GM18498 (cell line): ENCODE measurements at regions not wholly inside any gene's neighbourhood (a gene's known extent, or its start where the extent isn't known, plus 50 kb on each side); places are given as distances from the start of the nearest gene placed in this dataset.

ENCODE experiments used
- ATAC-seq: cut with Tn5 transposase; IDR thresholded peaks from one replicate; pipeline ENCODE4 v1.9.1; 2021; ENCODE audit warnings: mild to moderate bottlenecking, moderate library complexity; ENCODE audit not compliant: unreplicated experiment

DNA sequence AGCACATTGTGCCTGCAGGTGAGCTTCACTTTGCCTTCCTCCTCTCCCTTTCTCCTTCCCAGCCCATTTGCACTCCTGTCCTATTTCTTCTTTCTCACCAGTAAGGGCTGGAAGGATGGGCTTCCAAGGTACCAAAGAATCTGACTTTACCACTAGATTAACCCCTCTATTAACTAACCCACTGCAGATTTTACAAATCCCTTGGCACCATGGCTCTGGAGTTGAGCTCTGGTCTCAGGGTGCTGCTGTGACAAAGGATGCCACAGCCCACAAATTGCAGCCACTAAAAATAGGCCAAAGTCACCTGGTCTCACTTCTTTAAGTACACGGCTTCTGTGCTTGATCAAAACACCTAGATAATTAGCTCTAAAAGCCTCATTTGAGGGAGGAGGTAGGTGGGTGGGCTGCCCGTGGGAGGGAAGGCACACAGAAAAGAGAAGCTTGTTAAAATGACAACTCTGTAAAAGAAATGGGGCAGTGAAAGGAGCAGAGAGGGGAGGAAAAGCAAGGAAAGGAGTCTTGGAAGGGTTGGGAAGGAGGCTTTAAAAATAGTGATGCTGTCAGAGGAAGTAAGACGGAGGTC is 327.4 kb downstream of the DRD1 start:
- ATAC-seq = no peak

DNA sequence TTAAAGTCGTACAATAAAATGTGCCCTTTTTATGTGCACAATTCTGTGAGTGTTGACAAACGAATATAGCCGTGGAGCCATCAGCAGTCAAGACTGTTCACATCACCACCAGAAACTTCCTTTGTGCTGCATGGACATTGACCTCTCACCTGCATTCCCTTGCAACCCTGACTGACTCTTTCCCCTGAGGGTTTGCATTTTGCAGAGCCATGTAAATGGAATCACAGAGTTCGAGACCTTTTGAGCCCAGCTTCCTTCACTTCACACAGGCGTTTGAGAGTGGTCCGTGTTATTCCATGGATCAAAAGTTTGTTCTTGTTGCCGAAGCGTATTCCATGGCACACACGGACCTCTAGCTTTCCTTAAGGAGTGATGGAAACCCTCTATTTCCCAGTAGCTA is 328.2 kb downstream of the DRD1 start:
- ATAC-seq = no peak

DNA sequence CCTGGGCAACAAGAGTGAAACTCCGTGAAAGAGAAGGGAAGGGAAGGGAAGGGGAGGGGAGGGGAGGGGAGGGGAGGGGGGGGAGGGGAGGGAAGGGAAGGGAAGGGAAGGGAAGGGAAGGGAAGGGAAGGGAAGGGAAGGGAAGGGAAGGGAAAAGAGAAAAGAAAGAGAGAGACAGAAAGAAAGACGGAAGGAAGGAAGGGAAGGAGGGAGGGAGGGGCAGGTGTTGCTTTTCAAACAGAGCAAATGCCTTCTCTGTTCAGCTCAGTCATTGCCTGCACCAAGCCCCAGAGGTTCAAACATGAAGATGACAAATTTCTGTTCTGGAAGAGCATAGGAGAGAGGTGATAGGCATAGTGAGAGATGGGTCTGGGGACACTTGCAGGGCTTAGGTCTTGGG is 330.0 kb downstream of the DRD1 start:
- ATAC-seq = no peak

DNA sequence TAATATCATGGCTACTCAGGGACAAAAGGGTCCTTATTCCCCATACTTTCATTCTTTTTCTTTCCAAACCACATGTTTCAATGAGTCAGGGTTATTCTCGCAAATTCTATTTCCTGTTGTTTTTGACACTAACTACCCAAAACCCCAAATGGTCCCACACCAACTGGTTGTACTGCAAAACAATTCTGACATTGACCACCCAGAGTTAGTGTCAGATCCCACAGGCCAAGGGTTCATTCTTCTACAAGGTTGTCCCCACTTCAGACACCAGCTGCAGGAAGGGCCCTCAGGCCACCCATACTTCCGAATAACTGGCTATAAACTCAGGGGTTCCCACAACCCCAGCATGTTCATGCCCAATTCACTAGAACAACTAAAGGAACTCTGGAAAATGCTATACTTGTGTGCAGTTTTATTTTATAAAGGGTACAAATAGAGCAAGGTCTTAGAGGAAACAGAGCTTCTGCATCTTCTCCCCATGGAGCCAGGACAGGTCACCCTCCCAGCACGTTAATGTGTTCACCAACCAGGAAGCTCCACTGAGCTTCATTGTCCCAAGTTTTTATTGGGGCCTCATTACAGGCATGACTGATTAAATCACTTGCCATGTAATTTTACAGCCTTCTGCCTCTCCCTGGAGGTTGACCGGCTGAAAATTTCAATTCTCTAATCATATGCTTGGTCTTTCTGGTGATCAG is 334.8 kb downstream of the DRD1 start:
- ATAC-seq = no peak

DNA sequence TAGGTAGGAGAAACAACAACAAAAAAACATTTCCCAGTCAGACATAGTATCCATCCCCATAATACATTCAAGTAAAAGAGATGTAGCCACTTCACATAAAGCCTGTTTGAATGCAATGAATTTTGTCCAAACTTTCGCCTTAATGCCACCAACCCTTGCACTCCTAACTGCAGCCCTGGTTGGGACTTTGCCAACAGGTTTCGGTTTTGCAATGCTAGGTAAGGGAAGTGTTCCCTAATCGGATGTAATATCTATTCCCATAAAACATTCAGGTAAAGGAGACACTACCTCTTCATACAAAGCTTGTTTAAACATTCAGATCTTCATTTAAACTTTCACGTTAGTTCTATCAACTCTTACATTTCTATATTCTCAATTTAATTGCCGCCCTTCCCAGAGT is 336.1 kb downstream of the DRD1 start:
- no peak for ATAC-seq

DNA sequence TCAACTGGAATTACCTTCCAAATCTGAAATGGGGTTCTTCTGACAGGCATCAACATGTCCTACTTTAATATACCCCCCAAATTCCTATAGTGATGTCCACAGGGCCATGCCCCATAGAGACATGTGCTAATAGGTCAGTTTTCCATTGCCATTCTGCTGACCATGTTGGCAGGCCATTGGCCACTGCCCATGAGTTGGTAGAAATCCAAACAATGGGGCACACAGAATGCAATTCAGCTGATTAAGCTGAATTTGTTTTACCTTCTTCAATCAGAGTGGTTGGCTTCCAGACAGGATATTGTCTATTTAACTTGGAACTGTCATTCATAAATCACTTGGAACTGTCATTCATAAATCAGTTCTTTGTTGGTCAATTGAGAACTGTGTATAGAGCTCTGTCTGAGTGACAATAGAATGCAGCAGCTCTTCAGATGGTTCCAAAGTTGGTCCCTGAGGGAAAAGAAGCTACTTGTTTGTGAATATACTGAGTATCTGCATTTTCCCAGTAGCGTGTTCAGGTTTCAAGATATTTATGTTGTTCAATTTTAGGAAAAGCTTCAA is 336.9 kb downstream of the DRD1 start:
- ATAC-seq = no peak

DNA sequence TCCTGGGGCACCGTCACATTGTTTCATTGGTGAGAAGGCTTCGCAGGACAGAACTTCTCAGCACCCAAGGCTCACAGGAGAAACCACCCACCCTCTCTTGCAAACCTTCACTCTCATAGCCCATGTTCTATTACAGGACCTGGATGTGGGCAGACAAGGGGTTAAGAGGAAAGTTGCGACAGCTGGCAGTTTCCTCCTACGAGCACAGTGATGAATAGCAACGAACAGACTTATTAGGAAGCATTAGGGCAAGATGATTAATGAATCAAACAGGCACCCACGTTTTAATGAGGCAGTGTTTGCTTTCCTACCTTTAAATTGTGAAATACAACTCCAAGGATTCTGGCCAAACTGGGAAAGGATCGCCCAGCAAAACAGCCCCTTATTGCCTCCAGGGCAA is 339.3 kb downstream of the DRD1 start:
- ATAC-seq = no peak

DNA sequence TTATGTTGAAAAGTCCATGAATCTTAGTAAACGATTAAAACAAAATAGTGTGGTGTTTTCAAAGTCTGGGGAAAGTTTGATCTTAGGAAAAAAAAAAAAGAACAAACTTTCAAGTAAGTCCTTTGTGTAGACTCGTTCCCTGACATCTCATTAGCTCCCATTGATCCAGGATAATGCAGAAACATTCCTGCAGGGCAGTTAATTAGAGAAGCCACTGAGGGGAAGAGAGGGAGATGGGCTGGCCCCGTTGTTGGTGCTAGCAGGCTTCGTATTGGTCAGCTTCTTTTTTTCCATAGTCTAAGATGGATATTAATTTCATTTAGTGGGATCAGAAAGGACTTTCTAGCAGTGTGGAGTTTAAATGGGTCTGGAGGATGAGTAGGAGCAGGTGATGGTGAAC is 340.2 kb downstream of the DRD1 start:
- no peak for ATAC-seq

DNA sequence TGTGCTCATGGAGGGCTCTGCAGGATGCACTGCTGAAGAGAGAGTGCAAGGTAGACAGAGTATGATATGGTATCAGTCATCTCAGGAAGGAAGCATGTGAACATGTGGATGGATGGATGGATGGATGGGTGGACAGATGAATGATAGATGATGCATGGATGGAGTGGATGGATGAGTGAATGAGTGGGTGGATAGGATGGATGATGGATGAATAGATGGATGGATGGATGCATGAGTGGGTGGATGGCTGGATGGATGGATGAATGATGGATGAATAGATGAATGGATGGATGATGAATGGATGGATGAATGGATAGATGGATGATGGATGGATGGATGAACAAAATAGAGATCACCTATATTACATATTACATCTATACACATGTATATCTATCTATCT is 341.3 kb downstream of the DRD1 start:
- ATAC-seq = no peak

DNA sequence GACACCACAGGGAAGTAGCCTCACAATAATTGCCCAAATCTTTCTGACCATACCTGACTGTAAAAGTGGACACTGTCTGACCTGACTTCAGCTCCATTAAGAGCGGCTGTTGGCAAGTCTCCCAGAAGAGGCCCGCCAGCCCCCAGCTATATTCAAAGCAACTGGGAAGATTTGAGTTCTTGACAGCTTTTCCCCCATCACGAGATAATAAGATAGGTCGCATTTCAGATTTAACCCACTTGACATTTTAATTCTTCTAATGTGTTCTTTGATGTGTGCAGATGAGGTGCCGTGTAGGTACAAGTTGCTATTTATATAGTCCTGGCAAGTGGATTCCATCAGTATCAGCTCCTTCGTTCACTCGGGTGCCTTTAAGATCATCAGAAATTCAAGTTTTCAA is 345.7 kb downstream of the DRD1 start:
- no peak for ATAC-seq

DNA sequence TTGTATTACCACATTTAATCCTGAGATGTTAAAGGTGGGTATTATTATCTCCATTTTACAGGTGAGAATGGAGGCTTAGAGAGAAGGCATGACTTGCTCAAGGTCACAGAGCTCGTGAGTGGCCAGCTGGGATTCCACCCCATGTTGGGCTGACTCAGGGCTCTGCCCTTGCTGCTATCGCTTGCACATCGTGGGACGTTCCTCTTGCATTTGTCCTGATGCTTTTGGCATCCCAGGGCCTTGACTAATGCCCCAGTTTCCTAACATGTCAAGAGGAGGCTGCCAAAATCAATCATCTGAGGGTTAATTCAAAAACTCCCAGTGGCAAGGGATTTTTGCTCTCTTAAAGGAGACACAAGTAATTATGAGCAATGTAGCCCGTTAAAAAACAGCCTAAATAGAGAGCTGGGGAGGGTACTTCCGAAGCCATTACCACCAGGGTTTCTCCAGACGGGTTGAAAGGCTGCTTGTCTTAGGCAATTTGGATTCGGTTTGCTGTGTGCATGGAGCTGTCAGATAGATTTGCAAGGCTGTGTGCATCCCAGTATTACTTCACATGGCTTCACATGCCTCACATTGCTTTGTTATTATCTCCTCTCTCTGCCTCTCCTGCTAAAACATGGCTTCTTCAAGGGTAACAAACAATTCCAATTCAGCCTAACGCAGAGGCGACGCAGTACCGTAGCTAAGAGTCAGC is 347.4 kb downstream of the DRD1 start:
- ATAC-seq = no peak

DNA sequence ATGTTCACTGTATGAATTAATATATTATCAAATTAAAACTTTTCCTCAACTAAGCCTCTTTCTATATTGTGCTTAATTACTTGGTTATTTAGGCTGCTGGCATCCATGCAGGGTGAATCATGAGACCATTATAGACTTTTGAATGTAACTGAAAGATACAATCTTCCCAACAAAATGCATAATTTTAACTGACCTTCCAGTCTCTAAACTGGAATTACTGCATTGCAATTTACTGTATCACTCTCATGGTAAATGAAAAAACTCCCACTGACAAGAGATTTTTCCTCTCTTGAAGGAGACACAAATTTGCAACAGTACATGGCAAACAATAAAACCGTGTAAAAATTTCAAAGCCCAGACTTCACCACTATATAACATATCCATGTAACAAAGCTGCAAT is 349.5 kb downstream of the DRD1 start:
- ATAC-seq = no peak

DNA sequence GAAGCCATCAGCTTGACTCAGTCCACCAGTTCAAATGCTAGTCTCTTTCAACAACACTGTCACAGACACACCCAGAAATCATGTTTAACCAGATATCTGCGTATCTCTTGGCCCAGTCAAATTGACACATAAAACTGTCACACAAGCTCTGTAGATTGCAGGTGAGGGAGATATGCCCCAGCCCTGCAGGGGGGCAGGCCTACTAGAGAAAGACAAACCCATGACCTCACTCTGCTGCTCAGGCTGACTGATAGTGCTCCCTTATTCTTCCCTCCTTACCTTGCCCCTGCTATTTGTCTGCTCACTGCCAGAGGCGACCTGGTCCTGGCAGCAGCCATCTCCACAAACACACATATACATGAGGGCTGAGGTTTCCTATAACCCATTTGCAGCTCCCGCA is 351.3 kb downstream of the DRD1 start:
- no peak for ATAC-seq

DNA sequence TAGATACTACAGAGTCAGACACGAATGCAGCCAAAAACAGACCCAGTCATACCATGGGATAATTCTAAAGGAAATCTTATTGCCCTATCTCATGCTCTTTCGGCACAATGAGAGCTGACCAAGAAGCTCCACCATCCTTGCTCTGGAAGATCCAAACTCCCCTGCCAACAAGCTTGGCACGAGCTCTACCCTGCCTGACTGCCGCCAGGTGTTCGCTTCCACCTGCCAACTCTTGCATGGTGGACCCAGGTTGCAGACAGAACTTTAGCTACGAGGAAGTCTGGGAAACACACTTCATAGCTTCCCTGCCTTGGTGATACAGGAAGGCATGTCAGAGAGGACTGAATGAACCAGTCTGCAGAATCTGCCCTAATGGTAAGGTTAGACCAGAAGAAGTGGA is 355.0 kb downstream of the DRD1 start:
- ATAC-seq = no peak

DNA sequence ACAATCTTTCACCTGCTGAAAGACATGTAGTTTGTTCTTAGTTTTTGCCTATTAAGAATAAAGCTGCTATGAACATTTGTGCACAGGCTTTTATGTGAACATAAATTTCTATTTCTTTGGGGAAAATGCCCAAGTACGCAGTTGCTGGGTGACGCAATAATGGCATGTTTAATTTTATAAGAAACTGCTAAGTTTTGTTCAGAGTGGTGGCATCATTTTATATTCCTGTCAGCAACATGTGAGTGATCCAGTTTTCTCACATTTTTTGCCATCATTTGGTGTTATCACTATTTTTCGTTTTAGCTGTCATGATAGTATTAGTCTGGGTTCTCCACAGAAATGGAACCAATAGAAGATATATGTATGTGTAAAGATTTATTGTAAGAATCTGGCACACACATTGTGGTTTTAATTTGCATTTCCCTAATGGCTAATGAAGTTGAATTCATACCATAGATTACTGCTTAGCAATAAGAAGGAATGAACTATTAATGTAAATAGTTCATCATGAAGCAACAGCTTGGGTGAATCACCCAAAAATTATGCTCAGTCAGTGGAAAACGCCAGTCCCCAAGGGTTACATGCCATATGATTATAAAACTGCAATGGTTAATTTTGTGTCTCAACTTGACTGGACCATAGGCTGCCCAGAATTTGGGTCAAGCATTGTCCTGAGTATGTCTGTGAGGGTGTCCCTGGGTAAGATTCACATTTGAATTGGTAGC is 358.6 kb downstream of the MSX2 start:
- no peak for ATAC-seq

DNA sequence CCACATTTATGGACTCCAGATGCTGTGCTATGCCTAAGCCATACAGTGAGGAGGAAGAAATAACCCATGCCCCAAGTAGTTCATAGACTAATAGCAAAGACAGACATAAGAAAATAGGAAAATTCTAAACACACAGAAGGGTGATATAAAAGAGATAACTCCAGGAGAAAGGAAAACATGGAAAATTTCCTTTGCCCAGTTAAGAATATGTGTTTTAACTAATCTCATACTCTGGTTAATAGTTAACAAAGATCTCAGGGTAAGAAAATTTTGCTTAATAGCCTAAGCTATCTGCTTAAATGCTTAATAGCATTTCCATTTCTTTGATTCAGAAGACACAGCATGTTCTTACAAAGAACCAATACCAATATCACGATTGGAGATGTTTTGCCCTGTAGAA is 358.0 kb downstream of the MSX2 start:
- ATAC-seq = no peak

DNA sequence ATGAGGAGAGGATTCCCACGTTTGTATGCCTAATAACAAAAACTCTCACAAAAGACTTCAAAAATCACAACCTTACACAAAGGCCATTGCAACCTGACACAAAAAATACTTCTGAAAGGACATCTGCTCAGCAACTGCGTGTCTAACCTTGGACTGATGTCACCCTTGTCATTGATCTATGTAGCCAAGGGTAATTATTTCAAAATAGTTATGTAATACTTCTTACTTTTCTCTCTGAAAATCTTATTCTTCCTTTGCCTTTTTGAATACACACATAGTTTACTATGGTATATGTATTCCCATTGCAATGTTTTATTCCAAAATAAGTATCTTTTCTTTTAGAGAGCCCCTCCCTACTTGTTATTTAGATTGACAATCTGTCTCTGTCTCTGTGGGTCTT is 355.3 kb downstream of the MSX2 start:
- no peak for ATAC-seq

DNA sequence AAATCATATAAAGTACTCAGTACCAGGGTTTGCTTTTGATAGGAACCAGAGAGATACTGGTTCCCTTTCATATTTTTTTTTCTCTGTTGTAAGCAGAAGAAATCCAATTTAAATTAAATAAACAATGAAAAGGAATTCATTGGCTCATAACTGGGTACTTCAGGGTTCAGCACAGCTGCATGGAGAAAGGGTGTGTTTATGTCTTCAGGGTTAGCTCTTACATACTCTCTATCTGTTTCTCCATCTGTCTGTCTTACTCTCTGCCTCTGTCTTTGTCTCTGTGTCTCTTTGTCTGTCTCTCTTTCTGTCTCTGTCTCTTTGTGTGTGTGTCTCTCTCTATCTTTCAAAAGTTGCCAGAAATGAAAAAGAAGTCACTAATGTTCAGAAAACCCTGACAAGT is 345.9 kb downstream of the MSX2 start:
- ATAC-seq = no peak

DNA sequence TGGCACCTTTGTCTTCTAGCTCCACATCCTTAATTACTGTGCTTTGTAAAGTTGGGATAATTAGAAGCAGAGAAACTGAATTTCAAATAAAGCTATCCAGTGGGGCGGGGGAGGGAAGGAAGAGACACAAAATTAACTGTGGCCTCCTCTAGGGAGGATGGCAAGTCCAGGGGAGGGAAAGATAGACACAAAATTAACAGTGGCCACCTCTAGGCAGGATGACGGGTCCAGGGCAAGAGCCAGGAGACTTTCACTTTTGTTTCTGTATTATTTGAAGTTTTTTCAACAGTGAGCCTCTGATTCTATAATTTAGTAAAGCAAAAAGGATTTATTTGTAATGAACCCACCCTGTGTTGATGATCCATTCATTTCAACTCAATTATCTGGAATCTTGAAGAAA is 335.9 kb downstream of the MSX2 start:
- ATAC-seq = no peak

DNA sequence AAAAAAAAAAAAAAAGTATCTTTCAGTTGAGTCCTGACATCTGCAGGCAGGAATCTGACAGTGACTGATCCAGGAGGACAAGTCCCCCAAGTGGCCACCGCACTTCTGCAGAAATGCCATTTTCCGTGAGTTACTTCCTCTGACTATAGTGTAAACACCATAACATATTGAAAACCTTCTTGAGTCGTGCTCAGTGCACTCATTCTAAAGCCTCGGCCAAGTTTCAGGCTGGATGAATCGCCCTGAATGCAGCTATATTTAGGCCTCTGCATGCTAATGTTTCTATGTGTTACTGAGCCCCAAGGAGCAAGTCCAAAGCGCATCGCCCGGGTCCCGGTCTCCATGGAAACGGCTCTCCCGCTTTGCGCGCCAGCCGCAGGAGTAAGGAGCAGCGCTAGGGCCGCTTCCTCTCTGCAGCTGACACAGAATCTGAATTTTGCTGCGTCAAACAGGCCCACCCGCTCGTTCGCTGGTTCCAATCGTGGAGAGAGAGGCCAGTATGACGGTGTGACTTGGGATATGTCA is 335.4 kb downstream of the MSX2 start:
- ATAC-seq = no peak

DNA sequence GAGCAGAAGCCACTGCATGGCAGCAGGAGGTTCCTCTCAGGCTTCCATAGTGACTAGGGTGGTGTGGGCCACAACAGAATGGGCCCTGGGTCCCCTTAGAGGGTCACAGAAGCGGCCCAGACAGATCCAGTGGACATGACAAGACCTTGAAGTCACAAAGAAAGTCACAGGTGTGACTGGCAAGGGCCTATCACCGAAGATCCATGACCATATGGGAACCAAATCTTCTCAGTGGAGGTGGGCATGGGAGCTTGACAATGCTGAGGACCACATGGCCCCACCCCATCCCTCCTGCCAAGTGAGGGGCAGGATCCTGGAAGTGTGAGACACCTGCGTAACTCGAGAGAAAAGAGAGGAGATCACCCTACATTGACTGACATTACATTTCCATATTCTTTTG is 332.4 kb downstream of the MSX2 start:
- no peak for ATAC-seq
